Mucosa of gallbladder (tissue), 1 donor: ENCODE measurements at regions not wholly inside any gene's neighbourhood (a gene's known extent, or its start where the extent isn't known, plus 50 kb on each side); places are given as distances from the start of the nearest gene placed in this dataset.
"Not testable (repeated sequence)": the region's sequence is repeated elsewhere in the genome, so short reads cannot be mapped to it uniquely, and the experiment has no call there.

Experiments used
- DNase-seq: peaks from one replicate; pipeline ENCODE4 v3.0.0-alpha.2; 2020; ENCODE audit warnings: low spot score
- donor health status: DM: no; HTN: no; CAD: no.

GRCh38 chr14:44385906-44386305 lies 121.2 kb downstream of the FSCB start:
- DNase-seq, result no peak

DNA sequence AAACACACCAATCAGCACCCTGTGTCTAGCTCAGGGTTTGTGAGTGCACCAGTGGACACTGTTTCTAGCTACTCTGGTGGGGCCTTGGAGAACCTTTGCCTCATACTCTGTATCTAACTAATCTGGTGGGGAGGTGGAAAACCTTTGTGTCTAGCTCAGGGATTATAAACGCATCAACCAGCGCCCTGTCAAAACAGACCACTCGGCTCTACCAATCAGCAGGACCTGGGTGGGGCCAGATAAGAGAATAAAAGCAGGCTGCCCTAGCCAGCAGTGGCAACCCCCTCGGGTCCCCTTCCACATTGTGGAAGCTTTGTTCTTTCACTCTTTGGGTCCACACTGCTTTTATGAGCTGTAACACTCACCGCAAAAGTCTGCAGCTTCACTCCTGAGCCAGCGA lies 121.8 kb downstream of the FSCB start:
- not testable (repeated sequence) for DNase-seq

DNA sequence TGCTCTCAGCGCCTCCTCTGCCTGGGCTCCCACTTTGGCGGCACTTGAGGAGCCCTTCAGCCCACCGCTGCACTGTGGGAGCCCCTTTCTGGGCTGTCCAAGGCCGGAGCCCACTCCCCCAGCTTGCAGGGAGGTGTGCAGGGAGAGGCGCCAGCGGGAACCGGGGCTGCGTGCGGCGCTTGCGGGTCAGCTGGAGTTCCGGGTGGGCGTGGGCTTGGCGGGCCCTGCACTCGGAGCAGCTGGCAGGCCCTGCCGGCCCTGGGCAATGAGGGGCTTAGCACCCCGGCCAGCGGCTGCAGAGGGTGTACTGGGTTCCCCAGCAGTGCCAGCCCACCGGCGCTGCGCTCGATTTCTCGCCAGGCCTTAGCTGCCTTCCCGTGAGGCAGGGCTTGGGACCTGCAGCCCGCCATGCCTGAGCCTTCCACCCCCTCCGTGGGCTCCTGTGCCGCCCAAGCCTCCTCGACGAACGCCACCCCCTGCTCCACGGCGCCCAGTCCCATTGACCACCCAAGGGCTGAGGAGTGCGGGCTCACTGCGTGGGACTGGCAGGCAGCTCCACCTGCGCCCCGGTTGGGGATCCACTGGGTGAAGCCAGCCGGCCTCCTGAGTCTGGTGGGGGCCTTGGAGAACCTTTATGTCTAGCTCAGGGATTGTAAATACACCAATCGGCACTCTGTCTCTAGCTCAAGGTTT lies 122.3 kb downstream of the FSCB start:
- DNase-seq, result not testable (repeated sequence)

GRCh38 chr14:44384093-44384492 lies 123.0 kb downstream of the FSCB start:
- DNase-seq, result no peak

DNA sequence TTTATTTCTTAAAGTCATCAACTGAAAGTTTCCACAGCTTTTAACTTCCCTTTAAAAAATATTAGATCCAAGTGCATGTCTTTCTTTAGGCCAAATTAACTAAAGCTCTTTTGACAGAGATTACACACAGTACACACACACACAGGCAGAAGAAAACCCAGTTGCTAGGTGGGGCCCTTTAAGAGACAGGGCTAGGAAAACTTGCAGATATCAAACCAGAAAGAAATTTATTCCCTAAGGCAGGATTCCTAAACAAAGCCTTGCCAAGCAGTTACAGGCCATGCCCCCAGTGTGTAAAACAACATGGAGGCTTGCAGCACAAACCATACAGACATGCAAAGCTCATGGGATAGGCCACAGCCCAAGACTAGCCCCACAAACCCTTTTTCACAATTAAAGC lies 123.4 kb downstream of the FSCB start:
- no peak for DNase-seq

GRCh38 chr14:44379292-44379977 lies 127.6 kb downstream of the FSCB start:
- no peak for DNase-seq

- DNase-seq, result no peak
Measured at GRCh38 chr14:44374906-44375305, 132.2 kb downstream of the FSCB start.

DNA sequence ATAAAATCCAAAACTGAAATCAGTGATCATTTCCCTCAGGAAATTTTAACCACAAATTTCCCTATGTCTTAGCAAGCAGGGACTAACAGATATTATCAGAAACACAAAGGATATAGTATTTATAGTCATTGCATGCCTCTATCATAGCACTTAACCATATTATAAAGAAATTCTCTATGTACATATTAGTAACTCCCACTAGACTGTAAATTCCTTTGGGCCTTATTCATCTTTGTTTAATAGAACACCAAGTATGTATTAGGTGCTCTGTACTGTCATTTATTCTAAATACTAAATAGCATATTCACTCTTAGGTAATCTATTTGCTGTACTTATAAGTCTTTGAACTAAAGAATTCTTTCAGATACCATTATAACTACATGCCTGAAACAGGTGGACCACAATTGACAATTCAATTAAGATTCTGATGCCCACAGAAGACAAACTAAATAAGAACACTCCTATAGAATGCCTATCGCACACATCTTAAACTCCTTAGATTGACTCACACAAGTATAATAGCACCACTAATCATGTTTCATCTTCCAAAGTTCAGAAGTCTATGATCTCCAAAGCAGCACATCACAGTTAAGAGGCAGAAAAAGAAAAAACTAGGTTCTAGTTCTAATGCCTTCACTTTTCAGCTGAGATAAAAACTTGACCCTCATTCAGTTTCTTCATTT lies 134.1 kb downstream of the FSCB start:
- DNase-seq, result no peak

GRCh38 chr14:44372231-44372630 lies 134.9 kb downstream of the FSCB start:
- no peak for DNase-seq

DNA sequence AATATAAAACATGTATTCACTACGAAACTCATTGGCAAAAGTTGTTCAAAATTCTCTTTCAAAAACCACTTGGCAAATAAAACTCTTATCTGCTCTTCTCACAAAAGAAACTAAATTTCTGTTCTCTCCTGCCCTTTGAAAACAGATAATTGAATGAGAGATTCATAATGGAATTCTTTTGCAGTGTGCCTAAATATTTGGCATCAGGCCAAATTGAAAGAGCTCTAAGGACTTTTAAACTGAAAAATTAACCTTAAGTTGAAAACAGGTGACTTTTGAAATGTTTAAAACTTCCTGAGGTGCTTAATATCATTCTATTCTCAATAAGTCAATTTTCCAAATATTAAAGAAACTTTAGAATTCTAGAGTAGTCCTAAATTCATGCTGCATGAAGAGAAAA lies 136.4 kb downstream of the FSCB start:
- DNase-seq, result no peak

GRCh38 chr14:44369401-44370123 lies 137.5 kb downstream of the FSCB start:
- no peak for DNase-seq

DNA sequence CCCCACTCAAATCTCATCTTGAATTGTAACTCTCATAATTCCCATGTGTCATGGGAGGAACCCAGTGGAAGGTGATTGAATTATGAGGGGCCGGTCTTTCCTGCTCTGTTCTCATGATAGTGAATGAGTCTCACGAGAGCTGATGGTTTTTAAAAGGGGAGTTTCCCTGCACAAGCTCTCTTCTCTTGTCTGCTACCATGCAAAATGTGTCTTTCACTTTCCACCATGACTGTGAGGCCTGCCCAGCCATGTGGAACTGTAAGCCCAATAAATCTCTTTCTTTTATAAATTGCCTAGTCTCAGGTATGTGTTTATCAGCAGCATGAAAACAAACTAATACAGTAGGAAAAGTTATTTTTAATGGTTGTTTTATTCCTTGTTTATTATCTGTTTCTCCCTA lies 146.0 kb downstream of the FSCB start:
- no peak for DNase-seq

GRCh38 chr14:44353805-44354204 lies 153.3 kb downstream of the FSCB start:
- no peak for DNase-seq

- DNase-seq, result no peak
Measured at GRCh38 chr14:44352201-44352600, 154.9 kb downstream of the FSCB start.

GRCh38 chr14:44347316-44347715 lies 159.8 kb downstream of the FSCB start:
- no peak for DNase-seq

DNA sequence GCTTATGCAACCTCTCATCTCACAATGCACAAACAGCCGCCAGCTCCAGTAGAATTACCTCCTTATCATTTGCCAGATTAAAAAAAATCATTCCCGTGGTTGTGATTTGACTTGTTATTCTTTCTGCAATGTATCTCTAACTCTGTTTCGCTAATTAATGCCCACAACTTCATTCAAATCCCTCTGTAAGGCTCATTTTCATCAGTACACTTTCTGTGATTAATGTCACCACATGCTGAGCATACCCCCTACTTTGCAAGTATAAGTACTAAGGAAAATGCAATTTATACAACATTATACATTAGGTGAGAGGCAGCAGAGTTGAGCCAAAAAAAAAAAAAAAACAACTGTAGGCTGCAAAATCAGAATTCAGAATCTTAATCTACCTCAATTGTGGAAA lies 166.0 kb downstream of the FSCB start:
- no peak for DNase-seq

DNA sequence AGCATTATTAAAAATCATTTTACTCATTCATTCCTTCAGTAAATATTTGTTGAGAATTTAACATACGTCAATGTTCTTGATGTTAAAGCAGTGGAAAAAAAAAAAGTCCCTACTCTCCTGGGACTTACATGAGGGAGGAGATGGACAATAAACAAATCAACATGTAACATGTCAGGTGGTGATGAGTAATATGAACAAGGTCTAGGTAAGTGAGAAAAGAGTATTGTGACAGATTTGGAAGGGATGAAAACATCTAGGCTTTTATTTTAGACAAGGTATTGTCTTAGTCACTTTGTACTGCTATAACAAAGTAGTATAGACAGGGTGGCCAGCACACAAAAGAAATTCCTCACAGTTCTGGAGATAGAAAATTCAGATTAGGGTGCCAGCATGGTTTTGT lies 167.2 kb downstream of the FSCB start:
- DNase-seq, result no peak

DNA sequence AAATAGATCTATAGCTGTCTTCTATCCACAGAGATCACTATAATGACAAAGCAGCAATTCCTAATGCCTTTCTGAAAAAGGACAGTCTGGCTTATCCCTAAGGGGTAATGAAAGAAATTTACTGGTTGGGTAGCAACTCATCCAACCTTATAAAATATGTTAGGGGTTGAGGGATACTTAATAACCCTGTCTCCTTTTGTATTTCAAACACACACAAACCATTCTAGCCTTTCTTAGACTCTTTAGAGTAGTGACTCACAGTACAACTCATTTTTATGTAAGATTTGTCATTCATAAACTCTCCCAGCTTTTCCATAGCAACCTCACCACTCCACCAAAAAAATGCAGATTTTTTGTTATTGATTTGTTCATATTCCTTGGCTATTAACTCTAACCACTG lies 167.9 kb downstream of the FSCB start:
- DNase-seq, result no peak

GRCh38 chr14:44317441-44317746 lies 189.7 kb downstream of the FSCB start:
- no peak for DNase-seq

DNA sequence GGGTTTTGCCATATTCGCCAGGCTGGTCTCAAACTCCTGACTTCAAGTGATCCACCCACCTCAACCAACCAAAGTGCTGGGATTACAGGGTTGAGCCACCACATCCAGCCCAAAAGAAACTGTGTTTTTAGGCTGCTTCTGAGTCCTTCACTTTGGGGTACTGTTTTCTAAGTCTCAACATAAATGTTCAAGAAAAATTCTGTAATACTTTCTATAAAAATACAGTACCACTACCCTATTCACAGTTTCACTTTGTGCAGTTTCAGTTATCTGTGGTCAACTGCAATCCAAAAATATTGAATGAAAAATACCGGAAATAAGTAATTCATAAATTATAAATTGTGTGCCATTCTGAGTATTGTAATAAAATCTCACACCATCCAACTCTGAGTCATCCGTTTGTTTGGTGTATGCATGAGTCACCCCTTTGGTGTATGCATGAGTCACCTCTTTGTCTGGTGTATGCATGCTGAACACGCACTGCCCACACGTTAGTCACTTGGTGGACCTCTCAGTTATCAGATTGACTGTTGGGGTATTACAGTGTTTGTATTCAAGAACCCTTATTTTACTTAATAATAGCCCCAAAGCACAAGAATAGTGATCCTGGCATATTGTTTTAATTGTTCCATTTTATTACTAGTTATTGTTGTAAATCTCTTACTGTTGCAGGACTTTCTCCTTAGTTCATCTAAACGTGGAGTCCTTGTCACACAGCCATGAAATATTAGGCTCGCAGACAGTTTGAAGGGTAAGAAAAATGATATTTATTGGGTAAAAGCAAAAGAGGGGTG lies 190.2 kb downstream of the FSCB start:
- DNase-seq, result peak; percentile 66

DNA sequence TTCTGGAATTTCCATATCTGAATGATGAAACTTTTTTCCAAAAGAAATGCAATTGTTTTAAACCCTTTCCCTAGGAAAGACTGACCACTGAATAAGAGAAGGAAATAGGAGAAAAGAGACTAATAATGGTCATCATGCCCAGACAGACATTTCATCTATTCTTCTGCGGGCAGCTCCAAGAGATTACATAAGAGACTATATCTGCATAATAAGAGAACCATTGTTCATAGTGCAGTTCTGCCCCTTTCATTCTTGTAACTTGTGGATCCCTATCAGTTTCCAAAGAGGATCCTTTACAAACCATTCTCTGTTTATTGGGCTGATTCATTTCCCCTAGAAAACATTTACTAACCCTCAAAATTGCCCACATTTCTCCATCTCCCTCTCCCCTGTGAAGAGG lies 197.8 kb downstream of the FSCB start:
- no peak for DNase-seq

DNA sequence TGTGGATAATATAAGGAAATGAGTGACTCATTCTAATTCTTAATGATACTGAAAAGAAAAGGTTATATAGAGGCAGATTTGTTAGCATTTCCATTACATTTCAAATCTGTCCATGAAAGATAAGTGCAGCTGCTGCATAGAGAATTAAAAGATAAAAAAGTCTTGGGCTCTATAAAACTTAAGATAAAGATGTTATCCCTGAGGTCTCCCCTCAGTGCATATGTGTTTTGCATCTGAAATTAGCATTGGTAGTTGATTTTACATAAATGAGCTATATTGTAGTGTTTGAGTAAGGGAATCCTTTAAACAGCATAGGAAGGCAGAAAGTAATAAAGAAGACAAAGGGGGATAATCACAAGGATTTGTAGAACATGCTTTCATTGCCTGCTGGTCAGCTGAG lies 206.2 kb downstream of the FSCB start:
- DNase-seq, result no peak
